ENCODE measurements at regions not wholly inside any gene's neighbourhood (a gene's known extent, or its start where the extent isn't known, plus 50 kb on each side); places are given as distances from the start of the nearest gene placed in this dataset.

- Histone ChIP-seq H3K9ac (no peak overlapping the region), H3K79me2 (peaks cover 28% of the 10 kb centered on the region)
These were observed 54.8 kb upstream of the SPDEF start for GRCh38 chr6:34610819-34611477.

GRCh38 chr6:34608321-34609091 lies 52.4 kb upstream of the SPDEF start:
- Histone ChIP-seq H2AFZ (no peak overlapping the region), H3K9me3 (ENCODE audit: control insufficient read depth, low read length) (no peaks in the 10 kb centered on the region), H3K4me1 (peaks cover 9% of the 10 kb centered on the region), H3K9ac (no peak overlapping the region), H3K79me2 (peaks cover 39% of the 10 kb centered on the region), H3K4me2 (ENCODE audit: low read length) (no peak overlapping the region), H3K27ac (no peak overlapping the region), H3K36me3 (ENCODE audit: control insufficient read depth, insufficient read depth, low read length) (no peaks in the 10 kb centered on the region), H3K4me3 (ENCODE audit: low read depth, low read length) (no peak overlapping the region), H3K27me3 (ENCODE audit: control insufficient read depth, insufficient read depth, low read length) (no peaks in the 10 kb centered on the region)
- TF ChIP-seq CTCF (IDR thresholded peaks at IDR 0.05) = no peak

More at GRCh38 chr6:34610819-34611477, 54.8 kb upstream of the SPDEF start:
- H3K36me3 ChIP-seq (ENCODE audit: control insufficient read depth, insufficient read depth, low read length) = no peaks in the 10 kb centered on the region
- H3K27me3 ChIP-seq (ENCODE audit: control insufficient read depth, insufficient read depth, low read length) = no peaks in the 10 kb centered on the region
- no peak overlapping the region for H3K4me2 ChIP-seq (ENCODE audit: low read length)
- no peak overlapping the region for H3K4me3 ChIP-seq (ENCODE audit: low read depth, low read length)
- H2AFZ ChIP-seq = no peak overlapping the region
- no peaks in the 10 kb centered on the region for H3K9me3 ChIP-seq (ENCODE audit: control insufficient read depth, low read length)
- H3K4me1 ChIP-seq = peaks cover 5% of the 10 kb centered on the region
- no peak for TF ChIP-seq CTCF (IDR thresholded peaks at IDR 0.05)
- no peak overlapping the region for H3K27ac ChIP-seq

GRCh38 chr6:34606477-34607265 lies 50.5 kb upstream of the SPDEF start:
- H2AFZ ChIP-seq = no peak overlapping the region
- H3K4me1 ChIP-seq = peaks cover 9% of the 10 kb centered on the region
- no peak overlapping the region for H3K4me3 ChIP-seq (ENCODE audit: low read depth, low read length)
- no peaks in the 10 kb centered on the region for H3K9me3 ChIP-seq (ENCODE audit: control insufficient read depth, low read length)
- no peak overlapping the region for H3K9ac ChIP-seq
- H3K27me3 ChIP-seq (ENCODE audit: control insufficient read depth, insufficient read depth, low read length) = no peaks in the 10 kb centered on the region
- no peak overlapping the region for H3K27ac ChIP-seq
- no peak for TF ChIP-seq CTCF (IDR thresholded peaks at IDR 0.05)
- peaks cover 47% of the 10 kb centered on the region for H3K79me2 ChIP-seq
- no peaks in the 10 kb centered on the region for H3K36me3 ChIP-seq (ENCODE audit: control insufficient read depth, insufficient read depth, low read length)
- no peak overlapping the region for H3K4me2 ChIP-seq (ENCODE audit: low read length)

All from parathyroid adenoma (tissue), 2 donors.